GM12891 (cell line): ENCODE measurements at regions not wholly inside any gene's neighbourhood (a gene's known extent, or its start where the extent isn't known, plus 50 kb on each side); places are given as distances from the start of the nearest gene placed in this dataset.

Experiments used
- PAX5 ChIP-seq: IDR thresholded peaks from 2 replicates; pipeline ENCODE4 v1.6.1; 2011; ENCODE audit warnings: low read length, moderate library complexity, mild to moderate bottlenecking; ENCODE audit not compliant: insufficient read depth, severe bottlenecking
- POLR2A ChIP-seq: IDR thresholded peaks from 2 replicates; pipeline ENCODE4 v1.6.1; 2011; ENCODE audit warnings: low read depth, low read length, control low read depth
- POLR2AphosphoS5 ChIP-seq: IDR thresholded peaks from 2 replicates; pipeline ENCODE4 v1.6.1; 2011; ENCODE audit warnings: low read depth, low read length, control low read depth
- SPI1 ChIP-seq: IDR thresholded peaks from 2 replicates; pipeline ENCODE4 v1.6.1; 2011; ENCODE audit warnings: low read depth, low read length, control low read depth
- TAF1 ChIP-seq: IDR thresholded peaks from 2 replicates; pipeline ENCODE4 v1.6.1; 2011; ENCODE audit warnings: low read depth, low read length, control low read depth

GRCh38 chr3:110686701-110687100 lies 384.9 kb upstream of the NECTIN3 start:
- TF ChIP-seq POLR2A: no peak
- no peak for TF ChIP-seq TAF1
- no peak for TF ChIP-seq POLR2AphosphoS5
- TF ChIP-seq SPI1: no peak
- no peak for TF ChIP-seq PAX5
